Ammon's horn (tissue), 1 donor: ENCODE measurements at regions not wholly inside any gene's neighbourhood (a gene's known extent, or its start where the extent isn't known, plus 50 kb on each side); places are given as distances from the start of the nearest gene placed in this dataset.
"Not testable (repeated sequence)": the region's sequence is repeated elsewhere in the genome, so short reads cannot be mapped to it uniquely, and the experiment has no call there.

Experiments used
- DNase-seq: peaks from one replicate; pipeline ENCODE4 v3.0.0-alpha.2; 2016; ENCODE audit warnings: low spot score

DNA sequence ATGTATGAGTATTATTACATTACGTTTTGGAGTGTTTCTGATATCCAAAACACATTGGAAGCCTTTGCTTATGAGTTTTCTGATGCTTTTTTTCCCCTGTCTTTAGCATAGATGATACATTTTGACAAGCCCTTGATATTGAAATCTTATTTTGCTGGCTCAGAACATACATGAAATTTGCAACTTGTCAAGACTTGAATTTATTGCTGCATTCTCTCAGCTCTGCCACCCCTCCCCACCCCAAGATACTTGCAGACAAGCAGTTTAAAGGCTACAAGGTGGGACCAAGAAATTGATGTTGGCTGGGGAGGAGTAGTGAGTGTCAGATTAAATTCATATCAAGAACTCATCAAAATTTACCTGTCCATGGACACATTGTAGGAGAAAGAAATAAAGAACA lies 160.2 kb downstream of the GJA1 start:
- no peak for DNase-seq

DNA sequence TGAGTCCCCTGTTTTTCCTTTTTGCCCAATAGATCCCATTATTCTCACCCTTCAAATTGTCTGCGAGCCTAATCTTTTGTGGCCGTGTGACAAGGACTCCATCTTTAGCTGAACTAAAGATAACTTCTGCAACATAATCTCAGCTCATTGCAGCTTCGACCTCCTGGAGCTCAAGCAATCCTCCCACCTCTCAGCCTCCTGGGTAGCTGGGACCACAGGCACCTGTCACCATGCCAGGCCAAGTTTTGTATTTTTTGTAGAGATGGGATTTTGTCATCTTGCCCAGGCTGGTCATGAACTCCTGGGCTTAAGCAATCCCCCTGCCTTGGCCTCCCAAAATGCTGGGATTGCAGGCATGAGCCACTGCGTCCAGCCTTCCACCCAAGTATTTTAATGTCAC lies 161.0 kb downstream of the GJA1 start:
- DNase-seq = no peak

DNA sequence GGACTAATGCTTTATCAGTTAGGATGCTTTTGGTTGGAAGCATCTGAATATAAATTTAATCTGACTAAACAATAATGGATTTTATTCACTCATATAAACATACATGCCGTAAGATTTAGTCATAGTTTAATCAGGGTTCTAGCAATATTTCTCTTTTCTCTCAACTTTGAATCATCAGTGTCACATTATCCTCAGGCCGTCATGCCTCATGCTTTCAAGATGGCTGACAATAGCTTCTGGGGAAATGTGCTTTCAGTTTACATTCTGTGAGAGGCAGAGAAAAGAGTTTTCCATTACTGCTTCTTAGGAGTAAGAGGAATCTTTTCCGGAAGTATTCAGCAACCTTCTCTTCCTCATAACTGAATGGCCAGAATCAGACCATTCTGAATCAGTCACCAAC lies 162.2 kb downstream of the GJA1 start:
- DNase-seq = no peak

DNA sequence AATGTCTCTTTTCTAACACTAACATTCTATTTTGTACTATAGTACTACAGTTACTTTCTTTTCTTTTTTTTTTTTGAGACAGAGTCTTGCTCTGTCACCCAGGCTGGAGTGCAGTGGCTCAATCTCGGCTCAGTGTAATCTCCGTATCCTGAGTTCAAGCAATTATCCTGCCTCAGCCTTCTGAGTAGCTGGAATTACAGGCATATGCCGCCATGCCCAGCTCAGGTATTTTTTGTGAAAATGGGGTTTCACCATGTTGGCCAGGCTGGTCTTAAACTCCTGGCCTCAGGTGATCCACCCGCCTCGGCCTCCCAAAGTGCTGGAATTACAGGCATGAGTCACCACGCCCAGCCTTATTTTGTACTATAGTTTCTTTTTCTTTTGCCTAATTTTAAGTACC lies 163.9 kb downstream of the GJA1 start:
- DNase-seq = not testable (repeated sequence)

DNA sequence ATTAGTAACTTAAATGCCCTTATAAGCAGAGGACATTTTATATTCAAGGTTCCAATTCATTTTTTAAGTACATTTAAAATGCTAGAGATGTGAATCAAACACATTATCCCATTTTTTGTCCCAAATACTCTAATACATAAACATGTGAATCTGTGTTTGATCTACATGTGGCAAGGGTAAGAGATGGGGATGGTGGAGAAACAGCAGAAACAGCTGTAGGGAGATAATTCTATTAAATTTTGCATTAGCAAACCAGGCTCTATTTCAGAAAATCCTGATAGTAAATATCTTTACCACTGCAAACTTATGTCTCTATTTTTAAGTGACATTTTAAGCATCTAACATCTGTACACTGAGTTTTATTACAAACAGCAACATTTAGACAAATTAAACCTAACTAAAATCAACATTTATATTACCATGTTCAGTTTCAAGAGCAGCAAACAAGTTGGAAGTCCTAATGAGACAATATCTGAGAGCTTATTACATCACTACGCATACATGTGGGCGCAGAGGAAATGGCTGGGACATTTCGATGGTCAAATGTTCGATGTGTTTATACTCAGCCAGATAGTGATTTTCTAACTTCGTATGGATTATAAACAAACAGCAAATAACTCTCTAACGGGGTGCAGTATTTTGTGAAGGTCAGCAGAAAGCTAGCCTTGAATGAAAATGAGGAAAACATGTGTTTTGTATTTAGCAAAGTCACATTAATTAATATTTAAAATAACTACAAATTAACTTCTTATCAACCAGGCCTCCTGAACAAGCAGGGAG lies 165.1 kb downstream of the GJA1 start:
- no peak for DNase-seq

DNA sequence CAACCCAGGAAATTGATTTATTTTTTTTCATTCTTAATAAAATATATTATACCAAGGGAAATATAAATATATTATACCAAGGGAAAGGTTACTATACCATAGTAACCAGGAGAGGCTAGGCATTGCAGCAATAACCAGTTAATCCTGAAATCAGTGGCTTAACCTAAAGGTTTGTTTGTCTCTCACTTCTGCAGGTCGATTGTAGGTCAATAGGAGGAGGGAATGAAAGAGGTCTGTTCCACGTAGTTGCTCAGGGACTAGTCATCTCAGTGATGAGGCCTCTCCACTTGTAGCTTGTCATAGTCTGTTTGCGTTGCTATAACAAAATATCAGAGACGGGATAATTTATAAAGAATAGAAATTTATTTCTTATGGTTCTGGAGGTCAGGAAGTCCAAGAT lies 168.0 kb downstream of the GJA1 start:
- DNase-seq = no peak

DNA sequence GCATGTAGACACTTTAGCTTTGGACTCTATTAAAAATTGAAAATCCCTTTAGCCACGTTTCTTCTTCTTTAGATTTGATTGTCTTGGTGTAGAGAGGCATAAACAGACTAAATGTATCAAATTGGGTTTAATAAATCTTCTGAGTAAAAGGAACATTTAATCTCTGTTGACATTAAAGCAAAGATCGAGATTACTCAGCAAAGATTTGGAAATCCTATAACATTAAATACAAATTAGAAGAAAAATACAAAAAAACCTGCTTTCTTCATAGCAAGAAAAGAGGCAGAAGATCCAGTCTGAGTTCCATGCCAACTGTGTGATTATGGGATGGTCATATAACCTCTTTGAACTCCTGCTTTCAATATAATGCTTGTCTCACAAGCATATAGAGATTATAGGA lies 172.3 kb downstream of the GJA1 start:
- no peak for DNase-seq

DNA sequence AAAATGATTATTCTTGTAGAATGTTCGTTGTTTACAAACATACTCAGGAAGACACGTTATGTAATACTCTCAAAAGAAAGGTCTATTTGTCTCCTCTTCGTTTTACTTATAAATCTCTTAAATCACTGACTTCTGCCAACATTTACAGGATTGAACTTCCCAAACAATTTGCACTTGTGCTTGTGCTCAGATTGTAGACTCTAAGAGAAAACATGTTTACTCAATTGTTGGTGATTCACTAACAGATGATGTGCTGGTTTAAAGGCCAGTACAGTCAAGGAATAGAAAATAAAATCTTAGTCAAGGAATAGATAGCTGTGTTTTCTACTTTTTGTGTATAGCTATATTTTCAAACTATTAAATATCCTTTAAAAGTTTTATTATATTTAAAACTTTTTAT lies 172.8 kb downstream of the GJA1 start:
- DNase-seq = no peak

DNA sequence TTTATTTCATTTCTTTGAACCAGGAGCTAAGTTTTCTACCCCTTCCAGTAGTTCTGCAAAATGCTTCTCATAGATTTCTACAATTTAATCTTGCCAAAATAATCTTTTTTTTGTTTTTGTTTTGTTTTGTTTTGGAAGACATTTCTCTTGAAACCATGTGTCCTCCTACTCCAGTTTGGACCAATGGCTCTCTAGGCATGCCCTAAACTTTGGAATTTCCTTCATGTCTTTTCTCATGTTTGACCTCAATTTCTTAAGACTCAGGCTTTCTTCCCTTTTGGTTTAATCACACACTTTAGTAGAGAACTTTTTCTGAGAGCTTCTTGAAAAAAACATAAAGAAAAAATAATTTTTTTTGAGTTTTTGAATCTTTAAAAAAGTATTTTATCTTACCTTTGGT lies 173.8 kb downstream of the GJA1 start:
- DNase-seq = no peak

DNA sequence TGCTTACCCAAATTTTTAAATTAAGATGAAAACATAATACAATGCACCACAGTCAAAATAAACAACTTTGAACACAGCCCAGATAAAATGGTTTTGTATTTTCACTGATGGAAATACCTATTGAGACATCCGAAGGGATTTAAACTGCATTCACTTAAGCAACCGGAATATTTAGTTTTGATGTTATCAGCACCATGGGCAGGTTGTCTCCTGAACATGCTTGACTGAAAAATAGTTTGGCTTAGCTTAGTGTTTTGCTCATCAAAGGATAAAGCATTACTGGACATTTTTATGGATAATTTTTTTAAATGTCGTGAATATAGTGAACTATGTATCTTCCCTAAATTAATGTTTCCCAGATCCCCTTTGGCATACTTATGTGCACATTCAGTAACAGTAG lies 177.5 kb downstream of the GJA1 start:
- no peak for DNase-seq

DNA sequence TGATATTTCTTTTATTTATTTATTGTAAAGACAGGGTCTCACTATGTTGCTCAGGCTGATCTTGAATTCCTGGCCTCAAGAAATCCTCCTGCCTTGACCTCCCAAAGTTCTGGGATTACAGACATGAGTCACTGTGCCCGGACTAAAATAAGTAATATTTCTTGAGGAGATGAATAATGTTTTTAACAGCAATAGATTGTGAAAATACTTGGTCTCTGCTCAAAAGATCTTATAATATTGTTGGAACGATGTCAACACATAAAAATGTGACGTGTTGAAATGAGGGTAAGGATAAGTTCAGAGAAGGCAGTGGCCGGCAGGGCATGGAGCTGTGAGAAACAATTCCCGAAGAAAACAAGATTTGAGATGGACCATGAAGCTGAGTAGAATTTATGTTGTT lies 178.7 kb downstream of the GJA1 start:
- DNase-seq = no peak

DNA sequence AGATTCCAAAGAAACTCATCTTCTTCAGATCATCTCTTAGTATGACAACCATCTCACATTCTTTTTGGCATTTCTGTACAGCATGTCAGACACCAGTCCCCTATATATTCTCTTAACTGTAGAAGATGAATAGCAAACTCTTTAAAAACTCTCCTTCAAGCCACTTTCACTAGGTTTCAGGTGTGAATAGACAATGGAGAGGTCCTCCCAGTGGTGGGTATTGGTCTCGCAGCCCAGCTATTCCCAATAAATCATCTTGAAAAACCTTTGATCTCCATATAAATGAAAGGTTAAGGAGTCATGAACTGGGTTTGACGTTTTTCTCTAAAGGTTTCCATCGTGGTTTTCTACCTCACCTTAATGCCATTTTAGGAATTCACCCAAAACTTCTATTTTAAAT lies 180.0 kb downstream of the GJA1 start:
- no peak for DNase-seq

DNA sequence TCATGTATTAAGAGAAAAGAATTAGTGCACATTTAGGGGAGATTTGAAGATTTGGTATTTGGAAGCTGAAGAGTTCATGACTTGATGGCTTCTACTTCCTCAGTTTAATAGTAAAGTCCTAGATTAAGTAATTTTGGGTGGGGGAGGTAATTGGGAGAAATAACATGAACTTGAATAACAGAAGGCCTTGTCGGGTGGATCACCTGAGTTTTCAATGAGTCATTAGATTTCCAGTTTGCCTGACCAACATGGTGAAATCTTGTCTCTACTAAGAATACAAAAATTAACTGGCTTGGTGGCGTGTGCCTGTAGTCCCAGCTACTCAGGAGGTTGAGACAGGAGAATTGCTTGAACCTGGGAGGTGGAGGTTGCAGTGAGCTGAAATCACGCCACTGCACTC lies 181.0 kb downstream of the GJA1 start:
- no peak for DNase-seq

DNA sequence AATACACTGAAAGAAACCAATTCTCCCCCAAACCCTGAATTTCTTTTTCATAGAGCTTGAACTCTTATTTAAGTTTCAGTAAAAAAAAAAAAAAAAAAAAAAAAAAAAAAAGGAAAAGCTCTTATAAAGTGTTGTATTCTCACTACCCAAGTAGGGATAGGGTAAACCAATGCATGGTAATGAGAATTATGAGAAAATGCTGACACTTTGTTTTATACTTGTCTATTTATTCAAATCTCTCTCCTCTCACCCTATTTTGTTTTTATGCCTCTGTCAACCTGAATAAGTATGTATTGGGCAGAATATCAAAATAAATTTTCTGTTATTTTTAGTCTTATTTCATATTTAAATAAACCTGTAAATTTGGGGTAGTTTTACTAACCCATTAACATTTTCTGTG lies 181.9 kb downstream of the GJA1 start:
- DNase-seq = no peak

DNA sequence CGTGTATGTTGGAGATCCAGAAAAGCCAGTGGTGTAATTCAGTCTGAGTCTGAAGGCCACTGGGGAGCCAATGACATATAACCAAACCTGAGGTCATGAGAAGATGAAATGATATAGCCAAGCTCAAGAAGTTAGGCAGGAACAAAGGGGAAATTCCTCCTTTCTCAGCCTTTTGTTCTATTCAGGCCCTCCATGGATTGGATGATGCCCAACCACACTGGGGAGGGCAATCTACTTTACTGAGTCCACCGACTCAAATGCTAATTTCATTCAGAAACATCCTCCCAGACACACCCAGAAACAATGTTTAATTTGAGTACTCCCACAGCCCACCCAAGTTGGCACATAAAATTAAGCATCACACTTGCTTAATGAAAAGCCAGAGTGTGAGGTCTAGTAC lies 183.6 kb downstream of the GJA1 start:
- no peak for DNase-seq

DNA sequence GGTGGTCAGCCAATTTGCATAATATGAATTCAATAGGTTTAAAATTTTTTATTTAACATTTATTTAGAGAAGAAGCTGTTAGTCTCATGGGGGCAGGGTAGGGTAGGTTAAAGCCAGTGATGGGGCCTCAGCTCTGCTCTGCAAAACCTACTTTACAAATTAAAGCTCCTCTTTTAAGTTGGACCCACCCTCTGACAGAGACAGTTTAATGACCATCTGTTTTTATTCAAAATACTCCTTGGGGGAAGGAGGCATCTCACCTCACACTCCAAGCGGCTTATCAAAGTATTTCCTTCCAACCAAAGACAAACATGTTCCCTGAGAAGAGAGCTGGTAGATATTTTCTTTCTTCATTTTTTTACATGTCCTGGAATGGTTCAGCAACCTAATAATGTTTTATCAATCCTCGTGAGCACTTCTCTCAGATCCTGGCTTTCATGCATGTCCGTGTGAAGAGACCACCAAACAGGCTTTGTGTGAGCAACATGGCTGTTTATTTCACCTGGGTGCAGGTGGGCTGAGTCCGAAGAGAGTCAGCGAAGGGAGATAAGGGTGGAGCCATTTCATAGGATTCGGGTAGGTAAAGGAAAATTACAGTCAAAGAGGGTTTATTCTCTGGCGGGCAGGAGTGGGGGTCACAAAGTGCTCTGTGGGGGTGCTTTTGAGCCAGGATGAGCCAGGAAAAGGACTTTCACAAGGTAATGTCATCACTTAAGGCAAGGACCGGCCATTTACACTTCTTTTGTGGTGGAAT lies 184.7 kb downstream of the GJA1 start:
- DNase-seq = no peak

DNA sequence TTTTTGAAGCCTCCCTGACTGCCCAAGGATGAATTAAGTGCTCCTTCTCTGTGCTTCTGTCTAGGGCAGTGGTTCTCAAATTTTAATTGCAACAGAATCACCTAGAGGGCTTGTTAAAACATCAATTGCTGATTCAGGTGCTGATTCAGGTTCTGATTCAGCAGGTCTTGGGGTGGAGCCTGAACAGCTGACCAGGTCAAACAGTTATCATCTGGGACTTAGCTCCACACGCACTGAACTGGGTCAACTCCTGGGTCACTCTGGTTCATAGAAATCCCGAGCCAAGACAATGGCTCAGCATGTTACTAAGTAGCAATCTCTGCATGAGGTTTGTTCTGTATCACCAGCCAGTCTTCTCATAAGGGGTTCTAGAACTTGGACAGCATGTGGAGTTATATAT lies 192.3 kb downstream of the GJA1 start:
- no peak for DNase-seq

DNA sequence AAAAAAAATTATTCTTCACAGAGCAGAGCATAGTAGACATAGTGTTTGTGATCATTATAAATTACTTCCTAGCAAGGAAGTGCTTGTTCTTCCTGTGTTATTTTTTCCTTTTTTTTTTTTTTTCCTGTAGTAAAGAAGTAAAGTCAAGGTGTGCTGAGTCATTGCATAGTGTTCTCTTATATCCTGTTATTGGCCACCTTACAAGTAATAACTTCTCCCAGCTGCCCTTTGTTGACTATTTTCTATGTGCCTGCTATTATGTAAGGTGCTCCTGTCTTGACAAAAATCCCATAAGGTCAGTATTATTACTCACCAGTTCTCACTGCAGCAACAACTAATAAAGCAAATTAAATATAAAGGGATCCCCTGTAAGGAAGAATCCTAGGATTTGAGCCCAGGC lies 195.3 kb downstream of the GJA1 start:
- DNase-seq = no peak

DNA sequence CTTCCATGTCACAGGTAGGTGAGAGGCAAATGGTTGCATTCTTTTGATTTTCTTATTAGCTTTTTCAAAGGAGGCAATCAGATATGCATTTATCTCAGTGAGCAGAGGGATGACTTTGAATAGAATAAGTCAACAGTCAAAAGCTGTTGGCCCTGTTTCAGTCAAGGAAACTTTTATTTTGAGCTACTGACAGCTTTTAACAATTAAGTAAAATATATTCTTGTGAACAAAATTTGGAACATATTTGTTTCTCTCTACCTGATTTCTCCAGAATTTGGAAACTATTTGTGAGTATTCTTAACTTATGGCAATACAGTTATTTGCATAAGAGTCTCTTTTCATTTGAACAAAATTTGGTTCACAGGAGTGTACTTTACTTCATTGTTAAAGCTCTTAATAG lies 196.3 kb downstream of the GJA1 start:
- not testable (repeated sequence) for DNase-seq

DNA sequence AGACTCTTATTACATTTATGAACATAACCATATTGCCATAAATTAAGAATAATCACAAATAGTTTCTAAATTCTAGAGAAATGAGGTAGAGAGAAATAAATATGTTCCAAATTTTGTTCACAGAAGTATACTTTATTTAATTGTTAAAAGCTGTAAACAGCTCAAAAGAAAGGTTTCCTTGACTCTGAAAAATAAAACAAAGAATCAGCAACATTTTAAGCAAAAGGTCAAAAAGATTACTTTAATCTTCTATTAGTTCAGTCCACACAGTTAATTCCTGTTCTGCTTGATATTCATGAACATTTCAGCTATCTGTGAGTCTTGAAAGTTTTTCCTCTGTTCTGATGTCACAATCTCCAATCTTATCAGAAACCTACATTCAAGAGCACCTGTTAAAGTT lies 197.9 kb downstream of the GJA1 start:
- no peak for DNase-seq

DNA sequence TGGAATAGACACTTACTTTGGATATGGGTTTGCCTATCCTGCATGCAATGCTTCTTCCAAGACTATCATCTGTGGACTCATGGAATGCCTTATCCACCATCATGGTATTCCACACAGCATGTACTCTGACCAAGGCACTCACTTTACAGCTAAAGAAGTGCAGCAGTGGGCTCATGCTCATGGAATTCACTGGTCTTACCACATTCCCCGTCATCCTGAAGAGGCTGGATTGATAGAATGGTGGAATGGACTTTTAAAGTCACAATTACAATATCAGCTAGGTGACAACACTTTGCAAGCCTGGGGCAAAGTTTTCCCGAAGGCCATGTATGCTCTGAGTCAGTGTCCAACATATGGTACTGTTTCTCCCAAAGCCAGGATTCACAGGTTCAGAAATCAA lies 199.1 kb downstream of the GJA1 start:
- DNase-seq = not testable (repeated sequence)

DNA sequence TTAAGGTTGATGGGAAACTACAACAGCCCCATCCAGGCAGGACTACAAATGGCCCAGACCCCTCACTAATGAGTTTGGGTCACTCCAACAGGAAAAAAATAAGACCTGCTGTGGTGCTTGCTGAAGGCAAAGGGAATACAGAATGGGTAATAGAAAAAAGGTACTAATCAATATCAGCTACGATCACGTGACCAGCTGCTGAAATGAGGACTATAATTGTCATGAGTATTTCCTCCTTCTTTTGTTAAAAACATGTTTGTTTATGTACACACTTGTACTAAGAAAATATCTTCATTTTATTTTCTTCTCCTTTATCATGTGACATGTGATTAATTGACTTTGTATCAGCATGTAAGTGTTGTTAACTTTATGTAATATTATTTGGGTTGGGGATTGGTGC lies 199.9 kb downstream of the GJA1 start:
- no peak for DNase-seq

DNA sequence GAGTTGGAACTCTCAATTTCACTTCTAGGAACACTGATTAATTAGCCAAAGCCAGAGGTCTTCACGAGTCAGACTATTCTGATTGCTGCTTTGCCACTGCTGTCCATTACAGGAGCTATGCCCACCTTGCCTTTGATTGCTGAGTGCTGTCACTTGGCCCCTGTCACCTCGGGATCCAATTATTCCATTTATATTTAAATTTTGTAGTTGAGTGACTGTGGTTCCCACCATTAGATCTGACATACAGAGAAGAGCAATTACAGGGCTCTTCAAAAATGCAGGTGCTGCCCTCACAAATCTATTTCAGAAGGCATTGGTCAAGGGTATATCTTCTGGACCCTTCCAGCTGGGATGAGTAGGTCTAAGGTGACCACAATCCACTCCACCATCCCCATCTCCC lies 200.8 kb downstream of the GJA1 start:
- DNase-seq = not testable (repeated sequence)

DNA sequence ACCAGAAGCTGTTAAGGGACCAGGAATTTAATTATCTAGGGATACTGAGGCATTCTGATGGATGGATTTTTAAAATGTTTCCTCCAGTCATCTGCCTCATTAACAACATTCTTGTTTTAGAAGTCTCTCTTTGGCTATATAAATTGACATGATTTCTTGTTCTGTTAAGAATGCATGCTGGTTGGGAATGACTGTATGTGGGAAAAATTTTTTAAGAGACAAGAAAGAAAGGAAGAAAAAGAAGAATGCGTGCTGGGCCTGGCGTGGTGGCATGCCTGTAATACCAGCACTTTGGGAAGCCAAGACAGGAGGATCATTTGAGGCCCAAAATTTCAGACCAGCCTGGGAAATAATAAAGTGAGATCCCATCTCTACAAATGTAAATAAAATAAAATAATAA lies 203.6 kb downstream of the GJA1 start:
- DNase-seq = no peak
